ENCODE measurements at regions not wholly inside any gene's neighbourhood (a gene's known extent, or its start where the extent isn't known, plus 50 kb on each side); places are given as distances from the start of the nearest gene placed in this dataset.

GRCh38 chr4:1563241-1563640 lies 120.9 kb downstream of the FAM53A start (continued):
- no peak for TF ChIP-seq HMGXB4 (CRISPR knock-in tag; IDR thresholded peaks at IDR 0.05; ENCODE audit: borderline replicate concordance)
- no peak for TF ChIP-seq ZC3H11A (IDR thresholded peaks at IDR 0.05)
- no peak for TF ChIP-seq PHF8 (IDR thresholded peaks at IDR 0.05; ENCODE audit: borderline replicate concordance, low read depth)

- no peak for ATAC-seq
- POLR2A ChIA-PET, result no interaction called here
- CTCF ChIA-PET, result interaction anchor here (1.3 to 2.9 kb wide), 3 partner anchors 10 to 207 kb away, joined by 3 to 15 read pairs (median 3); no protein-coding TSS in a partner anchor
- TF ChIP-seq PHF8 (IDR thresholded peaks at IDR 0.05; ENCODE audit: borderline replicate concordance, low read depth) (no peak), JUN (IDR thresholded peaks at IDR 0.05) (no peak), ZC3H11A (IDR thresholded peaks at IDR 0.05) (no peak), POLR2A (IDR thresholded peaks at IDR 0.05; ENCODE audit: low read length) (no peak), KDM5A (IDR thresholded peaks at IDR 0.05) (no peak), HOXB5 (CRISPR knock-in tag; IDR thresholded peaks at IDR 0.05) (no peak), CTCF (IDR thresholded peaks at IDR 0.05) (no peak), JUNB (IDR thresholded peaks at IDR 0.05) (no peak), E2F6 (IDR thresholded peaks at IDR 0.05; ENCODE audit: borderline replicate concordance, low read depth) (no peak), REST (IDR thresholded peaks at IDR 0.05) (no peak), MAZ (IDR thresholded peaks at IDR 0.05; ENCODE audit: borderline replicate concordance, low read depth, low read length) (no peak), NFE2L2 (conservative IDR thresholded peaks at IDR 0.05; ENCODE audit: low read length) (no peak), HDAC2 (IDR thresholded peaks at IDR 0.05) (no peak), HEYL (CRISPR knock-in tag; IDR thresholded peaks at IDR 0.05) (no peak), EP300 (IDR thresholded peaks at IDR 0.05) (no peak), TP53 (CRISPR knock-in tag; IDR thresholded peaks at IDR 0.05) (no peak), NPAS2 (CRISPR knock-in tag; IDR thresholded peaks at IDR 0.05; ENCODE audit: borderline replicate concordance) (no peak)
- DNase-seq (ENCODE audit: low read depth in 1 of 2, low spot score in 1 of 2), result no peak
- Histone ChIP-seq H3K4me2 (no peak overlapping the region), H3K9me3 (no peaks in the 10 kb centered on the region), H3K4me1 (peaks cover 4% of the 10 kb centered on the region; the same call in 1 of the 3 replicates), H3K27ac (no peak overlapping the region), H3K4me3 (no peak overlapping the region)
- no peak for FAIRE-seq
- 65% methylated on average over 6 of the region's 12 CpGs for WGBS (ENCODE audit: missing lambda C conversion rate)
These were observed 121.3 kb downstream of the FAM53A start for GRCh38 chr4:1562771-1563170.

Measured in A549 (cell line).